GM20000 (cell line): ENCODE measurements at regions not wholly inside any gene's neighbourhood (a gene's known extent, or its start where the extent isn't known, plus 50 kb on each side); places are given as distances from the start of the nearest gene placed in this dataset.

Experiments
- DNase-seq: peaks from one replicate; pipeline ENCODE4 v3.0.0; 2012; ENCODE audit warnings: low spot score
- TF ChIP-seq, protein P1 (sequence below): IDR thresholded peaks from 2 replicates; pipeline ENCODE4 v1.5.1; 2012; ENCODE audit warnings: mild to moderate bottlenecking, control low read depth; ENCODE audit errors: extremely low read depth, missing control alignments

DNA sequence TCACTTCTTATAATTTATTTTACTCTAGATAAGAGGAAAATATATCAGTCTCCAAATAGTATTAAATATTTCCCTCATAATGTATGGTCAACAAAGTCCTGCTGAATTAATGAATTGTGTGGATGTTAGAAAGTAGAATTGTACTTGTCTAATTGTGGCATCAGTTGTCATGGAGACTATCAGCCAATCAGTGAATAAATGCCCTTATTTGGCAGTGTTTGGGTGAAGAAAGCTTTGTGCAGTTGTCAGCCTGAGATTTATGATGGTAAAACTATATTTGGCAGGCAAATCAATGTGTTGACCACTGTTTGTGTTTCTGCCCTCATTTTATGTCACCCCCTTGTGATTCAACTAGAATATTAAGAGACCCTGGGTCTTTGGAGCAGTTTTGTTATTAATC is 293.6 kb upstream of the MDFIC2 start:
- TF ChIP-seq, protein P1, sequence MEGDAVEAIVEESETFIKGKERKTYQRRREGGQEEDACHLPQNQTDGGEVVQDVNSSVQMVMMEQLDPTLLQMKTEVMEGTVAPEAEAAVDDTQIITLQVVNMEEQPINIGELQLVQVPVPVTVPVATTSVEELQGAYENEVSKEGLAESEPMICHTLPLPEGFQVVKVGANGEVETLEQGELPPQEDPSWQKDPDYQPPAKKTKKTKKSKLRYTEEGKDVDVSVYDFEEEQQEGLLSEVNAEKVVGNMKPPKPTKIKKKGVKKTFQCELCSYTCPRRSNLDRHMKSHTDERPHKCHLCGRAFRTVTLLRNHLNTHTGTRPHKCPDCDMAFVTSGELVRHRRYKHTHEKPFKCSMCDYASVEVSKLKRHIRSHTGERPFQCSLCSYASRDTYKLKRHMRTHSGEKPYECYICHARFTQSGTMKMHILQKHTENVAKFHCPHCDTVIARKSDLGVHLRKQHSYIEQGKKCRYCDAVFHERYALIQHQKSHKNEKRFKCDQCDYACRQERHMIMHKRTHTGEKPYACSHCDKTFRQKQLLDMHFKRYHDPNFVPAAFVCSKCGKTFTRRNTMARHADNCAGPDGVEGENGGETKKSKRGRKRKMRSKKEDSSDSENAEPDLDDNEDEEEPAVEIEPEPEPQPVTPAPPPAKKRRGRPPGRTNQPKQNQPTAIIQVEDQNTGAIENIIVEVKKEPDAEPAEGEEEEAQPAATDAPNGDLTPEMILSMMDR, result no peak
- no peak for DNase-seq

DNA sequence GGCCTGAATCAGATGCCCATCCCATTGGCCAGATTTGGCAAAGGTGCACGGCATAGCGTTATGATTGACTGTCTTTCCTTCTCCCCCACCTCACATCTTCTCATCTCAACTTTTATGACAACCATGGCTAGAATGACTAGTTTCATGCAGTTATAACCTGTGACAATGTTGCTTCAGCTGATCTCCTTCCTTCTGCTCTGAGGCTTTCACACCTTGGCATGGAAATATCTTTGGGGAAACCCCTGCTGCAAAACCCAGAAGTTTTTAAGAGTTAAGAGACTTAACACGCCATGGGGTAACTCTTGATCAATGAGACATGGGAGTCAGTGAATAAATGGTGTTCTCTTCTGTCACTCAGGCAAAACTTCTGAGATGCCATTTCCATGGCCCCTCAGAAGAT is 290.7 kb upstream of the MDFIC2 start:
- TF ChIP-seq, protein P1, result no peak
- no peak for DNase-seq

DNA sequence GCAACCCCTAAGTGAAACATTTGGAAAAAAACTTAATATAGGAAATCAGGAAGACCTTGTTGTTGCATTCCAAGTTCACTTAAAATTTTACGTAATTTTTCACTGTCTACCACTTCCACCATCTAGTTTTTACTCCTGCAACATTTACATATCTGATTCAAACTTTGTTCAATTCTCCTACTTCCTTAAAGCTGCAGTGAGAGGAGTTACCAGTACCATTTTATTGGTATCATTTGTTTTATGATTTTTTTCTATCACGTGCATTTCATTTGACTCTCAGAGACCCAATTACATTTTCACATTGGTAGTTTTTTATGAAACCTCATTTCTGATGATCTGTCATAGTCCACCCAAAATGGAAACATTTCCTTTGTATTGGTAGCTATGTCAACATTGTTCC is 284.9 kb upstream of the MDFIC2 start:
- no peak for DNase-seq
- TF ChIP-seq, protein P1, result no peak

DNA sequence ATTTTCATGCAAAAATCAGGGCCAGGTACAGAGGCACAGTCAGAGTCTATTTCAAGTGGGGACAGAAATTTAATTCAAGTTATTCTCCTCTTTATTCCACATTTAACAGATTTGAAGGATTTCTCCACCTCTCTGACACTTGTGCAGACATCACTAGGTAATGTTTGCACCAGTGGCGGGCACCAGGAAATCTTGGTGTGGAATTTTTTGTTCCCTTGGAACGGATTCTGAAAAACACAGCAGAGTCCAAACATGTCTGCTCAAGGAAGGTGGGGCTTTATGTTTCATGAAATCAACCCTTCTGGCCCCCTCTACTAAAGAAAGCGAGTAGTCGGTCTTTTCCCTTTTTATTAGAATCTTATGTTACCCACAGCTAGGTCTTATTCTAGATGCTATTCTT is 271.2 kb upstream of the MDFIC2 start:
- TF ChIP-seq, protein P1, result no peak
- no peak for DNase-seq

DNA sequence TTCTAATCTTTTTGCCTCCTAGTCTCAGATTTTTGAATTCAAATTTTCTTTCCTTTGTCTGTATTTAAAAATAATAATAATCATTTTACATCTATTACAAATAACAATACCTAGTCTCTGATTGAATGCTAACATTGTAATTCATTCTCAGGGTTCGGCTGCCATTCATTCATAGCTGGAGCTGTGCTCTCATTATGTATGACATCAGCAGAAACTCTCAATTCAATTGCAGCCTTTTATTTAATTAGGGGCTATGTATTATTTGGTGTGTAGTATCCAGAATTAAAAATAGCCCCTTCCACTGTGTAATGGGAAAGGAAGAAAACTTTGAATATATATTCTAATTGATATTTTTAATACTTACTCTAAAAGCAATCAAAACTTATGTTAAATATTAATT is 270.4 kb upstream of the MDFIC2 start:
- TF ChIP-seq, protein P1, result no peak
- no peak for DNase-seq

DNA sequence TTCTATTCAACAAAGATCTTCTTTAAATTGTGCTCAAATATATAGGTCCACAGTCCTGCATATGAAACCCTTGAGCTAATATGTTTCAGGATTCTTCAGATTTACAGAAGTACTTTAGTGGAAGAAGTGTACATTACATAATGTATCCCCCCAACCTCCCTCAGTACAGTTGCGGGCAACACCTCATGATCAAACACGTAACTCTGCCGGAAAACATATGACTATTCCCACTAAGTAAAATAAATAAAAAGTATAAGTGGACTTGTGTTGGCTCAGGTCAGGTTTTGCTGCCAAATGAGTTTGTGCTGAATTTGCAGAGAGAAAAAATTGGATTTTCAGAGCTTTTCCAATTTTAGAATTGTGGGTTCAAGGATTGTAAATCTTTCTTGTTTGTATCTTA is 267.6 kb upstream of the MDFIC2 start:
- TF ChIP-seq, protein P1, result no peak
- DNase-seq, result no peak

DNA sequence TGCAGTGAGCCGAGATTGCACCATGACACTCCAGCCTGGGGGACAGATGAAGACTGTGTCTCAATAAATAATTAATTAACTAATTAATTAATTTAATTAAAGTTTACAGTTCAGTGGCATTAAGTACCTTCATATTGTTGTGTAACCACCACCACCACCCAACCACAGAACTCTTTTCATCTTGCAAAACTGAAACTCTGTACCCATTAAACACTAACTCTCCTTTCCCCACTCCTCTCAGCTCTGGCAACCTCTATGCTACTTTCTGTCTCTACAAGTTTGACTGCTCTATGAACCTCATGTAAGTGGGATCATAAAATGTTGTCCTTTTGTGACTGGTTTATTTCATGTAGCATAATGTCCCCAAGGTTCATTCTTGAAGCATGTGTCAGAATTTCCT is 259.3 kb upstream of the MDFIC2 start:
- DNase-seq, result no peak
- TF ChIP-seq, protein P1, result no peak

DNA sequence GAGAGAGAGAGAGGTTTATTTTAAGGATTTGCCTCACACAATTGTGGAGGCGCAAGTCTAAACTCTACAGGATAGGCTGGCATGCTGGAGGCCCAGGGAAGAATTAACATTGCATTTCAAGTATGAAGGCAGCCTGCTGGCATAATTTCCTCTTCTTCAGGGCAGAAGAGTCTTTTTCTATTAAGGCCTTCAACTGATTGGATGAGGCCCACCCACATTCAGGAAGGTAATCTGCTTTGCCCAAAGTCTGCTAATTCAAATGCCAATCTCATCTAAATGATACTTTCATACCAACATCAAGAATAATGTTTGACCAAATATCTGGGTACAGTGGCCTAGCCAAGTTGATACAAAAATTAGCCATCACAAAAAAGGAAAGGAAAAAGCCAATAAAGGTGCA is 258.1 kb upstream of the MDFIC2 start:
- TF ChIP-seq, protein P1, result no peak
- DNase-seq, result no peak
